Astrocyte (in vitro differentiated cells and primary cell): ENCODE measurements at regions not wholly inside any gene's neighbourhood (a gene's known extent, or its start where the extent isn't known, plus 50 kb on each side); places are given as distances from the start of the nearest gene placed in this dataset.

ENCODE experiments used
- DNase-seq: peaks from one replicate; pipeline ENCODE4 v3.0.0-alpha.2; 2010; ENCODE audit warnings: low read depth
- FAIRE-seq: peaks from 2 replicates; lab custom pipeline; 2011; peaks lifted over from hg19 to GRCh38; lab: Jason Lieb, UNC
- H2AFZ ChIP-seq: 2 replicates; pipeline ENCODE4 v1.6.0; 2012; ENCODE audit warnings: low read depth, low read length, inconsistent platforms
- H3K27ac ChIP-seq: 2 replicates; pipeline ENCODE4 v1.5.1; 2011; ENCODE audit warnings: low read depth, low read length, inconsistent platforms
- H3K27me3 ChIP-seq: 2 replicates; pipeline ENCODE4 v1.6.0; 2011; ENCODE audit warnings: low read length, inconsistent platforms; ENCODE audit not compliant: insufficient read depth
- H3K36me3 ChIP-seq: 2 replicates; pipeline ENCODE4 v1.5.1; 2011; ENCODE audit warnings: low read length, inconsistent platforms; ENCODE audit not compliant: insufficient read depth
- H3K4me1 ChIP-seq: 2 replicates; pipeline ENCODE4 v1.5.1; 2011; ENCODE audit warnings: low read length, inconsistent platforms; ENCODE audit not compliant: insufficient read depth
- H3K4me2 ChIP-seq: 2 replicates; pipeline ENCODE4 v1.6.0; 2012; ENCODE audit warnings: low read length, inconsistent platforms
- H3K4me3 ChIP-seq: 2 replicates; pipeline ENCODE4 v1.5.1; 2011; ENCODE audit warnings: low read depth, mild to moderate bottlenecking, low read length, inconsistent platforms; ENCODE audit not compliant: insufficient read depth
- H3K79me2 ChIP-seq: 2 replicates; pipeline ENCODE4 v1.6.0; 2012; ENCODE audit warnings: mild to moderate bottlenecking, low read length, inconsistent platforms; ENCODE audit not compliant: insufficient read depth
- H3K9ac ChIP-seq: 2 replicates; pipeline ENCODE4 v1.6.0; 2012; ENCODE audit warnings: mild to moderate bottlenecking, low read length, inconsistent platforms
- H3K9me3 ChIP-seq: 2 replicates; pipeline ENCODE4 v1.5.1; 2012; ENCODE audit warnings: low read depth, mild to moderate bottlenecking, low read length, inconsistent platforms; ENCODE audit not compliant: insufficient read depth
- H4K20me1 ChIP-seq: 2 replicates; pipeline ENCODE4 v1.6.0; 2012; ENCODE audit warnings: low read length, inconsistent platforms; ENCODE audit not compliant: insufficient read depth
- H3K27ac Mint-ChIP-seq: one replicate; pipeline ENCODE4 v1.8.0; 2021; ENCODE audit warnings: mild to moderate bottlenecking, mixed read lengths; ENCODE audit not compliant: unreplicated experiment
- H3K27me3 Mint-ChIP-seq: one replicate; pipeline ENCODE4 v1.8.0; 2021; ENCODE audit warnings: low read depth, mixed read lengths; ENCODE audit not compliant: unreplicated experiment
- H3K36me3 Mint-ChIP-seq: one replicate; pipeline ENCODE4 v1.8.0; 2021; ENCODE audit warnings: low read depth, mixed read lengths; ENCODE audit not compliant: unreplicated experiment
- H3K4me1 Mint-ChIP-seq: one replicate; pipeline ENCODE4 v1.8.0; 2021; ENCODE audit warnings: low read depth, mixed read lengths; ENCODE audit not compliant: unreplicated experiment
- H3K4me3 Mint-ChIP-seq: one replicate; pipeline ENCODE4 v1.8.0; 2021; ENCODE audit warnings: mild to moderate bottlenecking, moderate library complexity, mixed read lengths; ENCODE audit not compliant: unreplicated experiment
- H3K9me3 Mint-ChIP-seq: one replicate; pipeline ENCODE4 v1.8.0; 2021; ENCODE audit warnings: mild to moderate bottlenecking, mixed read lengths; ENCODE audit not compliant: unreplicated experiment
- EZH2 ChIP-seq: IDR thresholded peaks from 2 replicates; pipeline ENCODE4 v1.6.1; 2012; ENCODE audit warnings: mild to moderate bottlenecking, low read length, inconsistent platforms; ENCODE audit not compliant: insufficient read depth
- TF ChIP-seq, protein P1 (sequence below): IDR thresholded peaks from 2 replicates; pipeline ENCODE4 v1.5.1; 2011; ENCODE audit warnings: low read depth, mild to moderate bottlenecking, inconsistent platforms, low read length, moderate library complexity; ENCODE audit not compliant: insufficient read depth

DNA sequence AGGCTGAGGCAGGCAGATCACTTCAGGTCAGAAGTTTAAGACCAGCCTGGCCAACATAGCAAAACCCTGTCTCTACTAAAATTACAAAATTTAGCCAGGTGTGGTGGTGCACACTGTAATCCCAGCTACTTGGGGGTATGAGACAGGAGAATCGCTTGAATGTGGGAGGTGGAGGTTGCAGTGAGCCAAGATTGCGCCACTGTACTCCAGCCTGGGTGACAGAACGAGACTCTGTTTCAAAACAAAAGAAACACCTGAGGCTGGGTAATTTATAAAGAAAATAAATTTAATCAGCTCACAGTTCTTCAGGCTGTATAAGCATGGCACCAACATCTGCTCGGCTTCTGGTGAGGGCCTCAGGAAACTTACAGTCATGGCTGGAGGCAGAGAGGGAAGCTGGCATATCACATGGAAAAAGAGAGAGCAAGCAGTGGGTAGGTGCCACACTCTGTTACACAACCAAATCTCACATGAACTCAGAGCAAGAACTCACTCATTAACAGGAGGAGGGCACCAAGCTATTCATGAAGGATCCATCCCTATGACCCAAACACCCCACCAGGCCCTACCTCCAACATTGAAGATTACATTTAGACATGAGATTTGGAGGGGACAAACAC is 244.1 kb upstream of the RBBP8 start:
- Mint-ChIP-seq H3K9me3 (peaks cover 8% of the 10 kb centered on the region), H3K4me1 (peaks cover 28% of the 10 kb centered on the region), H3K4me3 (no peak overlapping the region), H3K27ac (no peak overlapping the region), H3K27me3 (no peaks in the 10 kb centered on the region), H3K36me3 (no peaks in the 10 kb centered on the region)
- TF ChIP-seq, protein P1, sequence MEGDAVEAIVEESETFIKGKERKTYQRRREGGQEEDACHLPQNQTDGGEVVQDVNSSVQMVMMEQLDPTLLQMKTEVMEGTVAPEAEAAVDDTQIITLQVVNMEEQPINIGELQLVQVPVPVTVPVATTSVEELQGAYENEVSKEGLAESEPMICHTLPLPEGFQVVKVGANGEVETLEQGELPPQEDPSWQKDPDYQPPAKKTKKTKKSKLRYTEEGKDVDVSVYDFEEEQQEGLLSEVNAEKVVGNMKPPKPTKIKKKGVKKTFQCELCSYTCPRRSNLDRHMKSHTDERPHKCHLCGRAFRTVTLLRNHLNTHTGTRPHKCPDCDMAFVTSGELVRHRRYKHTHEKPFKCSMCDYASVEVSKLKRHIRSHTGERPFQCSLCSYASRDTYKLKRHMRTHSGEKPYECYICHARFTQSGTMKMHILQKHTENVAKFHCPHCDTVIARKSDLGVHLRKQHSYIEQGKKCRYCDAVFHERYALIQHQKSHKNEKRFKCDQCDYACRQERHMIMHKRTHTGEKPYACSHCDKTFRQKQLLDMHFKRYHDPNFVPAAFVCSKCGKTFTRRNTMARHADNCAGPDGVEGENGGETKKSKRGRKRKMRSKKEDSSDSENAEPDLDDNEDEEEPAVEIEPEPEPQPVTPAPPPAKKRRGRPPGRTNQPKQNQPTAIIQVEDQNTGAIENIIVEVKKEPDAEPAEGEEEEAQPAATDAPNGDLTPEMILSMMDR: no peak
- TF ChIP-seq EZH2: no peak
- no peak for FAIRE-seq
- H3K9ac ChIP-seq: no peak overlapping the region
- H3K9me3 ChIP-seq: peaks cover 3% of the 10 kb centered on the region
- peaks cover 23% of the 10 kb centered on the region for H3K4me1 ChIP-seq
- H3K4me2 ChIP-seq: no peak overlapping the region
- H3K36me3 ChIP-seq: no peaks in the 10 kb centered on the region
- H4K20me1 ChIP-seq: no peaks in the 10 kb centered on the region
- H2AFZ ChIP-seq: no peak overlapping the region
- H3K79me2 ChIP-seq: no peaks in the 10 kb centered on the region
- H3K4me3 ChIP-seq: no peak overlapping the region
- DNase-seq: no peak
- no peak overlapping the region for H3K27ac ChIP-seq
- H3K27me3 ChIP-seq: no peaks in the 10 kb centered on the region

DNA sequence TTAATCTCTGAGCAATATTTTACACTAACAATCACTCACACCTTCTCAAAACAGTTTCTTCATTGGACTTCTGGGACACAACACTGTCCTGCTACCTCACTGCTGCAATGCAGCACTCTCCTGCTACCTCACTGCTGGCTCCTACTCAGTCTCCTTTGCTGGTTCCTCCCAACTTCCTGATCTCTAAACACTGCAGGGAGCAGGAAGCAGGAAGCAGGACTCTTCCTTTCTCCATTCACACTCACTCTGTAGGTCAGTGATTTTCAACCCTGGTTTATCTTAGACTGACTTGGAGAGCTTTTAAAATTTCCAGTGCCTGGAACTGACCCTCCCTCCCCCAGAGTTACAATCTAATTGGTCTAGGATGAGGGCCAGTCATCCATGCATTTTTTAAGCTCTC is 243.4 kb upstream of the RBBP8 start:
- H3K36me3 Mint-ChIP-seq: no peaks in the 10 kb centered on the region
- no peaks in the 10 kb centered on the region for H3K79me2 ChIP-seq
- no peak overlapping the region for H3K27ac ChIP-seq
- no peak overlapping the region for H3K4me3 Mint-ChIP-seq
- H3K36me3 ChIP-seq: no peaks in the 10 kb centered on the region
- no peak for DNase-seq
- no peaks in the 10 kb centered on the region for H4K20me1 ChIP-seq
- H3K9me3 Mint-ChIP-seq: peaks cover 8% of the 10 kb centered on the region
- H3K27me3 Mint-ChIP-seq: no peaks in the 10 kb centered on the region
- H3K9me3 ChIP-seq: peaks cover 3% of the 10 kb centered on the region
- no peak overlapping the region for H3K9ac ChIP-seq
- peaks cover 30% of the 10 kb centered on the region for H3K4me1 Mint-ChIP-seq
- no peak overlapping the region for H3K4me3 ChIP-seq
- H3K4me2 ChIP-seq: no peak overlapping the region
- no peak overlapping the region for H3K27ac Mint-ChIP-seq
- no peaks in the 10 kb centered on the region for H3K27me3 ChIP-seq
- TF ChIP-seq, protein P1: no peak
- TF ChIP-seq EZH2: no peak
- no peak for FAIRE-seq
- H3K4me1 ChIP-seq: peaks cover 28% of the 10 kb centered on the region
- no peak overlapping the region for H2AFZ ChIP-seq

DNA sequence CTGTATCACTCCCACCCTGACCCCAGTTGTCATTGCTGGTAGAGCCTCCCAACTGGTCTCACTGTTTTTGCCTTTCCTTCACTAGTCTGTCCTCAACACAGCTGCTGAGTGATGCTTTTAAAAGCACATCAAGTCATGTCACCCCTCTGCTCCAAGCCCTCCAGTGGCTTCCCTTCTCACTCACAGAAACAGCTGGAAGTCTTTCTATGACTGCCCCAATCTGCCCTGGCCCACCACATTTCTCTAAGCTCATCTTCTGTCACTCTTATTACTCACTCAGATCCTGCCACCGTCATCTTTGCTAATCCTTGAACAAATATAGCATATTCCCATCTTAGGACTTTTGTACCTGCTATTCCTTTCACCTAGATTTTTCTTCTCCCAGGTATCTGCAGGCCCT is 242.6 kb upstream of the RBBP8 start:
- H3K27ac ChIP-seq: no peak overlapping the region

More for the DNA sequence above, 242.6 kb upstream of the RBBP8 start:
- H3K9me3 ChIP-seq: peaks cover 3% of the 10 kb centered on the region
- H3K36me3 ChIP-seq: no peaks in the 10 kb centered on the region
- H3K27me3 ChIP-seq: no peaks in the 10 kb centered on the region
- H3K4me3 ChIP-seq: no peak overlapping the region
- Mint-ChIP-seq H3K4me1 (peaks cover 37% of the 10 kb centered on the region), H3K27ac (no peak overlapping the region), H3K27me3 (no peaks in the 10 kb centered on the region), H3K9me3 (peaks cover 8% of the 10 kb centered on the region), H3K4me3 (no peak overlapping the region), H3K36me3 (no peaks in the 10 kb centered on the region)
- no peak overlapping the region for H3K9ac ChIP-seq
- H3K79me2 ChIP-seq: no peaks in the 10 kb centered on the region
- DNase-seq: no peak
- no peak overlapping the region for H3K4me2 ChIP-seq
- H3K4me1 ChIP-seq: peaks cover 34% of the 10 kb centered on the region
- TF ChIP-seq EZH2: no peak
- TF ChIP-seq, protein P1: no peak
- H2AFZ ChIP-seq: no peak overlapping the region
- no peaks in the 10 kb centered on the region for H4K20me1 ChIP-seq
- FAIRE-seq: no peak
